K562 (cell line): ENCODE measurements at regions not wholly inside any gene's neighbourhood (a gene's known extent, or its start where the extent isn't known, plus 50 kb on each side); places are given as distances from the start of the nearest gene placed in this dataset.

Source experiments
- MCM3 ChIP-seq: fragments of 450-650 bp; IDR thresholded peaks from 2 replicates; pipeline ENCODE4 v1.6.1; 2016
- POLR2A ChIP-seq: fragments of 450-650 bp; conservative IDR thresholded peaks from 2 replicates; pipeline ENCODE4 v1.6.1; 2016
- SAFB2 ChIP-seq: fragments of 200-400 bp; formaldehyde crosslinking; IDR thresholded peaks from 2 replicates; pipeline ENCODE4 v1.6.1; 2018; ENCODE audit warnings: borderline replicate concordance, low read length, low read depth, moderate library complexity; ENCODE audit not compliant: severe bottlenecking
- SP1 ChIP-seq: sonication (generic); formaldehyde crosslinking; IDR thresholded peaks from 2 replicates; pipeline ENCODE4 v1.8.1; 2022; ENCODE audit warnings: mild to moderate bottlenecking, missing genetic modification reagents
- SUPT5H ChIP-seq: fragments of 450-650 bp; IDR thresholded peaks from 2 replicates; pipeline ENCODE4 v1.6.1; 2016
- ZBTB7A ChIP-seq: IDR thresholded peaks from 2 replicates; pipeline ENCODE4 v1.6.1; 2011; ENCODE audit warnings: low read depth, mild to moderate bottlenecking, low read length, moderate library complexity, borderline replicate concordance; ENCODE audit not compliant: control insufficient read depth
- ZNF274 ChIP-seq: IDR thresholded peaks from 2 replicates; pipeline ENCODE4 v1.6.1; 2011; ENCODE audit warnings: low read depth, mild to moderate bottlenecking, low read length, moderate library complexity, borderline replicate concordance
- ZNF780A ChIP-seq: fragments of 250-450 bp; sonication (Bioruptor Pico); IDR thresholded peaks from 2 replicates; pipeline ENCODE4 v1.5.0; 2021; ENCODE audit warnings: mild to moderate bottlenecking
- ZSCAN29 ChIP-seq: fragments of 450-650 bp; IDR thresholded peaks from 2 replicates; pipeline ENCODE4 v1.6.1; 2017
- ZZZ3 ChIP-seq: fragments of 450-650 bp; IDR thresholded peaks from 2 replicates; pipeline ENCODE4 v1.6.1; 2016; ENCODE audit warnings: antibody characterized with exemption, mild to moderate bottlenecking, moderate library complexity
- TF ChIP-seq, protein P1 (sequence below), 3 experiments: IDR thresholded peaks in 2 of 3; conservative IDR thresholded peaks in 1 of 3; 2 replicates each; pipeline ENCODE4 v1.5.1; 2011 to 2012; ENCODE audit warnings: low read length in 3 of 3, mild to moderate bottlenecking in 3 of 3, control low read depth in 2 of 3, improper control_type of control experiment in 1 of 3, inconsistent platforms in 1 of 3, low read depth in 1 of 3, mixed read lengths in 1 of 3, moderate library complexity in 1 of 3; ENCODE audit not compliant: insufficient read depth in 2 of 3
- TF ChIP-seq, protein P2 (sequence below): sonication (generic); formaldehyde crosslinking; IDR thresholded peaks from 2 replicates; pipeline ENCODE4 v1.5.0; 2020; ENCODE audit warnings: missing genetic modification reagents

DNA sequence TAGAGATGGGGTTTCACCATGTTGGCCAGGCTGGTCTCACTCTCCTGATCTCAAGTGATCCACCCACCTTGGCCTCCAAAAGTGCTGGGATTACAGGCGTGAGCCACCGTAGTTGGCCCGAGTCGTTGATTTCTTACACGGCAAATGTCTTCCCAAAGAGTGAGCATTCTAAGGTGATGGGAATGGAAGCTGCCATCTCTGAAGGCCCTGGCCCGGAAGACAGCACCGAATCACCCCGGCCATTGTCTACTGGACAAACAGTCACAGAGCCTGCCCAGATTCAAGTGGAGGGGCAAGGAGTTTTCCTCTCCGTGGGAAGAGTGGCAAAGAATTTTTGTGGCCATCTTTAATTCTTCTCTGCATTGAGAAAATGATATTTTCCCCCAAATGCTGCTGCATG, 92.1 kb upstream of the AJAP1 start:
- no peak for TF ChIP-seq SAFB2
- TF ChIP-seq SP1 (CRISPR knock-in tag) = no peak
- TF ChIP-seq ZSCAN29 = no peak
- no peak for TF ChIP-seq SUPT5H
- TF ChIP-seq ZBTB7A = no peak
- TF ChIP-seq ZNF780A (CRISPR knock-in tag) = no peak
- TF ChIP-seq ZZZ3 = no peak
- TF ChIP-seq, protein P1, sequence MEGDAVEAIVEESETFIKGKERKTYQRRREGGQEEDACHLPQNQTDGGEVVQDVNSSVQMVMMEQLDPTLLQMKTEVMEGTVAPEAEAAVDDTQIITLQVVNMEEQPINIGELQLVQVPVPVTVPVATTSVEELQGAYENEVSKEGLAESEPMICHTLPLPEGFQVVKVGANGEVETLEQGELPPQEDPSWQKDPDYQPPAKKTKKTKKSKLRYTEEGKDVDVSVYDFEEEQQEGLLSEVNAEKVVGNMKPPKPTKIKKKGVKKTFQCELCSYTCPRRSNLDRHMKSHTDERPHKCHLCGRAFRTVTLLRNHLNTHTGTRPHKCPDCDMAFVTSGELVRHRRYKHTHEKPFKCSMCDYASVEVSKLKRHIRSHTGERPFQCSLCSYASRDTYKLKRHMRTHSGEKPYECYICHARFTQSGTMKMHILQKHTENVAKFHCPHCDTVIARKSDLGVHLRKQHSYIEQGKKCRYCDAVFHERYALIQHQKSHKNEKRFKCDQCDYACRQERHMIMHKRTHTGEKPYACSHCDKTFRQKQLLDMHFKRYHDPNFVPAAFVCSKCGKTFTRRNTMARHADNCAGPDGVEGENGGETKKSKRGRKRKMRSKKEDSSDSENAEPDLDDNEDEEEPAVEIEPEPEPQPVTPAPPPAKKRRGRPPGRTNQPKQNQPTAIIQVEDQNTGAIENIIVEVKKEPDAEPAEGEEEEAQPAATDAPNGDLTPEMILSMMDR (IDR thresholded peaks at IDR 0.05 in 2 of 3, conservative IDR thresholded peaks at IDR 0.05 in 1 of 3; ENCODE audit: insufficient read depth in 2 of 3, low read depth in 1 of 3, low read length in 3 of 3) = no peak
- no peak for TF ChIP-seq MCM3
- no peak for TF ChIP-seq ZNF274
- TF ChIP-seq POLR2A = no peak
- TF ChIP-seq, protein P2, sequence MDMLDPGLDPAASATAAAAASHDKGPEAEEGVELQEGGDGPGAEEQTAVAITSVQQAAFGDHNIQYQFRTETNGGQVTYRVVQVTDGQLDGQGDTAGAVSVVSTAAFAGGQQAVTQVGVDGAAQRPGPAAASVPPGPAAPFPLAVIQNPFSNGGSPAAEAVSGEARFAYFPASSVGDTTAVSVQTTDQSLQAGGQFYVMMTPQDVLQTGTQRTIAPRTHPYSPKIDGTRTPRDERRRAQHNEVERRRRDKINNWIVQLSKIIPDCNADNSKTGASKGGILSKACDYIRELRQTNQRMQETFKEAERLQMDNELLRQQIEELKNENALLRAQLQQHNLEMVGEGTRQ = no peak
